ENCODE measurements at regions not wholly inside any gene's neighbourhood (a gene's known extent, or its start where the extent isn't known, plus 50 kb on each side); places are given as distances from the start of the nearest gene placed in this dataset.

DNA sequence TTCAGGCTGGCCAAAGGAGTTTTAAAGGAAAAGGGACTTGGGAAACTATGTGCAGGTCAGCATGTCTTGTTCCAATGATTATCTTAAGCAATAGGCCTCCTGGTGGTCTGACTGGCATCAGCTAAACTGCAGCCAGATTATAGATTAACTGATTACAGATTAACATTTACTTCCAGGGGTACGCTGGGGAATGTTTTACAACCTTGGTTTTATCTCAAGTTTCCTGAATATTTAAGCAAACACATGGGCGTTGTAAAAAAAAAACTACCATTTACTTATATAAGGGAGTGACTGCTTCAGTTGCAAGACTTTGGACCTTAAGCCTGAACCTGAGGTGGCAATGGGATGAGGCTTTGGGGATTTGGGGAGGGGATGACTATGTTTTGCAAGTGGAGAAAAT lies 600.6 kb upstream of the B3GALT2 start:
- no peak overlapping the region for H3K4me3 ChIP-seq (ENCODE audit: low read depth, low read length)
- TF ChIP-seq, protein P1, sequence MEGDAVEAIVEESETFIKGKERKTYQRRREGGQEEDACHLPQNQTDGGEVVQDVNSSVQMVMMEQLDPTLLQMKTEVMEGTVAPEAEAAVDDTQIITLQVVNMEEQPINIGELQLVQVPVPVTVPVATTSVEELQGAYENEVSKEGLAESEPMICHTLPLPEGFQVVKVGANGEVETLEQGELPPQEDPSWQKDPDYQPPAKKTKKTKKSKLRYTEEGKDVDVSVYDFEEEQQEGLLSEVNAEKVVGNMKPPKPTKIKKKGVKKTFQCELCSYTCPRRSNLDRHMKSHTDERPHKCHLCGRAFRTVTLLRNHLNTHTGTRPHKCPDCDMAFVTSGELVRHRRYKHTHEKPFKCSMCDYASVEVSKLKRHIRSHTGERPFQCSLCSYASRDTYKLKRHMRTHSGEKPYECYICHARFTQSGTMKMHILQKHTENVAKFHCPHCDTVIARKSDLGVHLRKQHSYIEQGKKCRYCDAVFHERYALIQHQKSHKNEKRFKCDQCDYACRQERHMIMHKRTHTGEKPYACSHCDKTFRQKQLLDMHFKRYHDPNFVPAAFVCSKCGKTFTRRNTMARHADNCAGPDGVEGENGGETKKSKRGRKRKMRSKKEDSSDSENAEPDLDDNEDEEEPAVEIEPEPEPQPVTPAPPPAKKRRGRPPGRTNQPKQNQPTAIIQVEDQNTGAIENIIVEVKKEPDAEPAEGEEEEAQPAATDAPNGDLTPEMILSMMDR (conservative IDR thresholded peaks at IDR 0.05; ENCODE audit: low read depth, low read length) = peak; percentile 38
- DNase-seq (ENCODE audit: low read depth) = no peak

DNA sequence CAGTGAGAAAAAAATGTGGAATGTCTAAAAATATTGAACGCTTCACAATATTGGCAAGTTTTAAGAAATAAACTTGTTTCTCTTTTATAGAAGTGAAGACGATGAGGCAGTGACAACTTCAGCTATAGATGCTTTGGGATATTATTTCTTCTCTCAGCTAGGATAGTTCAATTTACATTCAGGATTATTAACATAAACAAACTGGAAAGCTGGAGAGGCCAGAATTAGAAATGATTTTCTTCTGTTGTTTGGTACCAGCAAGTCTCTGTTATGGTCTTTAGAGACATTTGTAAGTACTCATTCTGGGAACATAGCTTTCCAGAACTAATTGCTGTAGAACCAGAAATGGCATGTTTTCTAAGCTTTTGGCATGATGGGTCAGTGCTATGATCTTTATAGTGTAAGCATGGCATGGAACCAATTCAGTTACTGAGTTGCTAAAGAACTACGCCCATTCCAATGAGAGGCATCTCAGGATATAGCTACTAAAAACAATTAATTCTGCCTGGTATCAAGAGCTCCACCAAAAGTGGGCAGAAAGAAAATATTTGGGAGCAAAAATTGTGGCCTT lies 599.5 kb upstream of the B3GALT2 start:
- H3K4me3 ChIP-seq (ENCODE audit: low read depth, low read length) = no peak overlapping the region
- TF ChIP-seq, protein P1 (conservative IDR thresholded peaks at IDR 0.05; ENCODE audit: low read depth, low read length) = no peak
- no peak for DNase-seq (ENCODE audit: low read depth)

DNA sequence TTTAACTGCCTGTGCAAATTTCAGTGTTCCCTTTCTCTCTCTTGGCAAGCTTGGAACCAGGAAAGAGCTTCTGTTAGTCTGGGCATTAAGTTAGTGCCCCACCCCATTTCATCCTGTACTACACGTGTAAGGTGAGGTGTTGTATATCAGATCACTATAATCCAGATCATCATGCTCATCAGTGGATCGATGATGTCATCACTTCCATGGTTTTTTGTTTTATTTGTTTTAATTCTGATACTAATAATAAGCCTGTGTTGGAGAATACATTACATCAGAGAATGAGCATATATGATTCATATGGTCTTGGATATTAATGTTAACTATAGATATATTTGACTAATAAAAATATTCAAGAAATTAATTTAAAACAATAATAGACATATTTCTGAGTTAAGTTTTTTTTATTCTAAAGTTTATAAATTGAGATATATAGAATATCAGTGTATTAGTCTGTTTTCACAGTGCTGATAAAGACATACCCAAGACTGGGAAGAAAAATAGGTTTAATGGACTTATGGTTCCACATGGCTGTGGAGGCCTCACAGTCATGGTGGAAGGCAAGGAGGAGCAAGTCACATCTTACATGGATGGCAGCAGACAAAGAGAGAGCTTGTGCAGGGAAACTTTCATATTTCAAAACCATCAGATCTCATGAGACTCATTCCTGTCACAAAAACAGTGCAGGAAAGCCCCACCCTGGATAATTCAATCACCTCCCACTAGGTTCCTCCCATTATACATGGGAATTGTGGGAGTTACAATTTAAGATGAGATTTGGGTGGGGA lies 588.3 kb upstream of the B3GALT2 start:
- TF ChIP-seq, protein P1 (conservative IDR thresholded peaks at IDR 0.05; ENCODE audit: low read depth, low read length) = no peak
- DNase-seq (ENCODE audit: low read depth) = no peak
- H3K4me3 ChIP-seq (ENCODE audit: low read depth, low read length) = no peak overlapping the region

DNA sequence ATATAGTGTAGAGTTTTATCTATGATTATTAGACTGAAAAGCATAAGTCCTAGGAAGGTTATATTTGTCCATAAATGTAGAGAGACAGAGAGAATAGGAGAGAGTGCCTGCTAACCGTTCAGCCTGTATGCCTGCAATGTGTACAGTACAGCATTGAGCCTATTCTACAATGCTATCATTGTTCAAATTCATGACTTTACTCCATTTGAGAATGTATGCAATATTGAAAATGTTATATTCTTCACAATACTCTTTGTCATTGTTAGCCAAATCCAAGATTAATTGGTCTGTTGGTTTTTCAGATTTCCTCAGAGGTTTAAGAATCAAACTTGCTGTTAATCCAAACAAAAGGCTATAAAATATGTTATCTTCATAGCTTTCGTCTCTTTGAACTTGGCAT lies 585.2 kb upstream of the B3GALT2 start:
- TF ChIP-seq, protein P1 (conservative IDR thresholded peaks at IDR 0.05; ENCODE audit: low read depth, low read length) = no peak
- H3K4me3 ChIP-seq (ENCODE audit: low read depth, low read length) = no peak overlapping the region
- no peak for DNase-seq (ENCODE audit: low read depth)

DNA sequence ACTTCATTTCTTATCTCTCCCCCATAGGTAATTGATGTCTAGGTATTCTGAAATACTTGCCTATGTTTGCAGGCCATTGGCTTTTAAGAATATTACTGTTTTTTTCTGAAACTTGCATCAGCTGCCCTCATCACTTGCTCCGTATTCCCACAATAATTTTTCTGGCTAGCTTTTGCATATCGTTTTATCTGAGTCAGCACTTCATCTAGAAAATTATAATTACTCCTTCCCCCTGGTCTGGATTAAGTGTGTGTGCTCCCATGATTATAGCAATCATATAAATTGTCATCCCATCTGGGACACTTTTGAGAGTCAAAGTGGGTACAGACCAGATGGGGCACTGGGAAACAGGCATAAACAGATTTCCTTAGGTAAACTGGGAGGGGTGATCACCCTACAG lies 583.2 kb upstream of the B3GALT2 start:
- no peak overlapping the region for H3K4me3 ChIP-seq (ENCODE audit: low read depth, low read length)
- DNase-seq (ENCODE audit: low read depth) = no peak

DNA sequence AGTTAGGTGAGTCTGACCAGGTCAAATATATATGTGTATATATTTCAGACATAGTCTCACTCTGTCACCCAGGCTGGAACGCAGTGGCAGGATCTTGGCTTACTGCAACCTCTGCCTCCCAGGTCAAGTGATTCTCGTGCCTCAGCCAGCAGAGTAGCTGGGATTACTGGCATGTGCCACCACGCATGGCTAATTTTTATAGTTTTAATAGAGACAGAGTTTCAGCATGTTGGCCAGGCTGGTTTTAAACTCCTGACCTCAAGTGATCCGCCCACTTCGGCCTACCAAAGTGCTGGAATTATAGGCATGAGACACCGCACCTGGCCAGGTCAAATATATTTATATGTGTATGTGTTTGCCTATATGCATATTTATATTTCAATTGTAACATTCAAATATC lies 581.5 kb upstream of the B3GALT2 start:
- DNase-seq (ENCODE audit: low read depth) = peak; percentile 19
- no peak overlapping the region for H3K4me3 ChIP-seq (ENCODE audit: low read depth, low read length)
- TF ChIP-seq, protein P1 (conservative IDR thresholded peaks at IDR 0.05; ENCODE audit: low read depth, low read length) = no peak

More for the DNA sequence above, 583.2 kb upstream of the B3GALT2 start:
- TF ChIP-seq, protein P1 (conservative IDR thresholded peaks at IDR 0.05; ENCODE audit: low read depth, low read length) = no peak

DNA sequence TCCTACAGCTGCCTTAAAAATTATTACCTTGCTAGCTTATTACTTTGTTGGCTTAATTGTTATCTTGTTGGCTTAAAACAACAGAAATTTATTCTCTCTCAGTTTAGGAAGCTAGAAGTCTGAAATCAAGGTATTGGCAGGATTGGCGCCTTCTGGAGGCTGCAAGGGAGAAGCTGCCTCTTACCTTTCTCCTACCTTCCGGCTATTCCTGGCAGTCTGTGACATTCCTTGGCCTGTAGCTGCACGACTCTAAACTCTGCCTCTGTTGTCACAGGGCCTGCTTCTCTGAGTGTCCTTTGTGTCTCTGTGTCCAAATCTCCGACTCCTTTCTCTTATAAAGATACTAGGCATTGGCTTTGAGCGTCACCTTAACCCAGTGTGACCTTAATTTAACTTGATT lies 579.9 kb upstream of the B3GALT2 start:
- no peak for DNase-seq (ENCODE audit: low read depth)
- TF ChIP-seq, protein P1 (conservative IDR thresholded peaks at IDR 0.05; ENCODE audit: low read depth, low read length) = no peak
- no peak overlapping the region for H3K4me3 ChIP-seq (ENCODE audit: low read depth, low read length)

All from epithelial cell of proximal tubule (primary cell).